Gastrocnemius medialis (tissue), 4 donors: ENCODE measurements at regions not wholly inside any gene's neighbourhood (a gene's known extent, or its start where the extent isn't known, plus 50 kb on each side); places are given as distances from the start of the nearest gene placed in this dataset.

Experiments
- ATAC-seq, 2 donors: fragments of 150-250 bp; one replicate each; pipeline ENCODE4 v1.9.1; 2016
- DNase-seq, 2 donors: peaks; one replicate each; pipeline ENCODE4 v3.0.0-alpha.2; 2019
- H3K27ac ChIP-seq, 4 donors: fragments of 200-600 bp; sonication (generic); 1 replicate in 1 of 4; 2 replicates in 3 of 4; pipeline ENCODE4 v1.5.1; 2016 to 2018; ENCODE audit warnings: mild to moderate bottlenecking in 2 of 4, moderate library complexity in 1 of 4
- H3K27me3 ChIP-seq, 3 donors: fragments of 200-600 bp; sonication (generic) in 2 of 3; 1 replicate in 1 of 3; 2 replicates in 2 of 3; pipeline versions ENCODE4 v1.5.1 to v1.6.0; 2016 to 2019; ENCODE audit warnings: mild to moderate bottlenecking in 1 of 3, moderate library complexity in 1 of 3
- H3K36me3 ChIP-seq, 2 donors: fragments of 200-600 bp; sonication (generic) in 1 of 2; one replicate each; pipeline ENCODE4 v1.5.1; 2017 to 2018
- H3K4me1 ChIP-seq, 2 donors: fragments of 200-600 bp; sonication (generic) in 1 of 2; one replicate each; pipeline ENCODE4 v1.5.1; 2016 to 2017; ENCODE audit warnings: mild to moderate bottlenecking in 2 of 2
- H3K4me3 ChIP-seq, 4 donors: fragments of 200-600 bp; sonication (generic) in 3 of 4; 1 replicate in 1 of 4; 2 replicates in 3 of 4; pipeline ENCODE4 v1.5.1; 2016 to 2019; ENCODE audit warnings: mild to moderate bottlenecking in 2 of 4
- H3K9me3 ChIP-seq, 3 donors: fragments of 200-600 bp; sonication (generic) in 2 of 3; 1 replicate in 1 of 3; 2 replicates in 2 of 3; pipeline ENCODE4 v1.5.1; 2016 to 2019
- POLR2A ChIP-seq, 2 donors: fragments of 450-650 bp; IDR thresholded peaks; one replicate each; pipeline ENCODE4 v1.6.1; 2017; ENCODE audit warnings: antibody characterized with exemption in 2 of 2, mild to moderate bottlenecking in 2 of 2, moderate library complexity in 2 of 2
- in situ Hi-C, 4 donors: fragments of 200-750 bp; cut with MboI; loops; one replicate each; pipeline versions ENCODE4 v1.15.0 to v1.8.0; 2017; ENCODE audit warnings: low sequenced_read_pairs in 4 of 4
- intact Hi-C: fragments of 100-400 bp; cut with DNase I; formaldehyde crosslinking; loops from one replicate; pipeline ENCODE4 v1.15.1; 2023; ENCODE audit warnings: low total_unique reads
- TF ChIP-seq, protein P1 (sequence below), 5 experiments: fragments of 450-650 bp in 3 of 5; fragments of 200-600 bp in 2 of 5; sonication (generic) in 2 of 5; IDR thresholded peaks in 4 of 5; conservative IDR thresholded peaks in 1 of 5; 1 replicate in 4 of 5; 2 replicates in 1 of 5; pipeline ENCODE4 v1.5.1; 2016 to 2019; ENCODE audit warnings: antibody characterized with exemption in 5 of 5, mild to moderate bottlenecking in 3 of 5, moderate library complexity in 3 of 5

DNA sequence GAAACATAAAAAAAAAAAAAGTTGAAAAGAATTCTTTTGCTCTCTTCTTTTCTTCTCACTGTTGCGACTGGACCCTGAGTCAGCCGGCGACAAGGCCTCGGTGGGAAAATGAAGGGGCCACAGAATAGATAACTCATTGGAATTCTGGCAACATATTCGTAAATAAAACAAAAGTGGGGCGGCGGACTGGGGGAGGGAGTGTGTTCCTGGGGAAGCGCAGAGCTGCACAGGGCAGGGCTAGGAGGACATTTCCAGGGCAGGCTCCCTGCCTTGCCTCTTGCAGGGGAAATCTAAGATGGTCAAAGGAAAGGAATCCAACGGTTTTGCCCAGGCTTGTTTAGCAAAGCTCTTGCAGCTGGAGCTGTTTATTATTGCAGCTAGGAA is 1042.8 kb upstream of the NR2F2 start:
- Histone ChIP-seq H3K27me3 (no peaks in the 10 kb centered on the region), H3K36me3 (no peaks in the 10 kb centered on the region), H3K4me1 (peaks cover 0 to 11% of the 10 kb centered on the region in 2 donors), H3K9me3 (no peaks in the 10 kb centered on the region), H3K27ac (peak overlapping the region in 1 of 4 donors; percentile 16), H3K4me3 (no peak overlapping the region)
- DNase-seq (no peak), ATAC-seq (no peak)
- intact Hi-C loops: no loop called here
- no peak for TF ChIP-seq POLR2A (IDR thresholded peaks at IDR 0.05)
- TF ChIP-seq, protein P1, sequence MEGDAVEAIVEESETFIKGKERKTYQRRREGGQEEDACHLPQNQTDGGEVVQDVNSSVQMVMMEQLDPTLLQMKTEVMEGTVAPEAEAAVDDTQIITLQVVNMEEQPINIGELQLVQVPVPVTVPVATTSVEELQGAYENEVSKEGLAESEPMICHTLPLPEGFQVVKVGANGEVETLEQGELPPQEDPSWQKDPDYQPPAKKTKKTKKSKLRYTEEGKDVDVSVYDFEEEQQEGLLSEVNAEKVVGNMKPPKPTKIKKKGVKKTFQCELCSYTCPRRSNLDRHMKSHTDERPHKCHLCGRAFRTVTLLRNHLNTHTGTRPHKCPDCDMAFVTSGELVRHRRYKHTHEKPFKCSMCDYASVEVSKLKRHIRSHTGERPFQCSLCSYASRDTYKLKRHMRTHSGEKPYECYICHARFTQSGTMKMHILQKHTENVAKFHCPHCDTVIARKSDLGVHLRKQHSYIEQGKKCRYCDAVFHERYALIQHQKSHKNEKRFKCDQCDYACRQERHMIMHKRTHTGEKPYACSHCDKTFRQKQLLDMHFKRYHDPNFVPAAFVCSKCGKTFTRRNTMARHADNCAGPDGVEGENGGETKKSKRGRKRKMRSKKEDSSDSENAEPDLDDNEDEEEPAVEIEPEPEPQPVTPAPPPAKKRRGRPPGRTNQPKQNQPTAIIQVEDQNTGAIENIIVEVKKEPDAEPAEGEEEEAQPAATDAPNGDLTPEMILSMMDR (IDR thresholded peaks at IDR 0.05 in 4 of 5, conservative IDR thresholded peaks at IDR 0.05 in 1 of 5): no peak
- in situ Hi-C loops: no loop called here

DNA sequence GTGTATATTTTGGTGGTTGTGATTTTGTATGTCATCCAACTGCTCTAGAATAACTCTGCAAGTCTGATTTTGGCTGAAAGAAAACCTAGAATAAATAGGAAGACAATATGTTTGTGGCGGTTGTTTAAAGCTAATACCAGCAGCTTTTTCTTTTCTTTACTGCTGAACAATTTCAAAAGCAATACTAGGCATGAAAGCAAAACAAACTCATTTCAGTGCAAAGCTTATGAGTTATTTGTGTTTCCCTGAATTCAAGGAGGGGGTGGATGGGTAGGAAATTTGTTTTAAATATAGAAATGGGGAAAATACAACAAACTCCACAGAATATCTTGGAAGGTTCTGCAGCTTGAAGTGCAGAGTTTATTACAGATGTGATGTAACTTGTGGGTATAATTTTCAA is 1041.9 kb upstream of the NR2F2 start:
- no peak overlapping the region for H3K4me3 ChIP-seq
- peak overlapping the region in 2 of 4 donors; percentile 16 to 36 for H3K27ac ChIP-seq
- H3K4me1 ChIP-seq: peaks cover 0 to 11% of the 10 kb centered on the region in 2 donors
- TF ChIP-seq, protein P1 (IDR thresholded peaks at IDR 0.05 in 4 of 5, conservative IDR thresholded peaks at IDR 0.05 in 1 of 5): no peak
- no peak for TF ChIP-seq POLR2A (IDR thresholded peaks at IDR 0.05)
- in situ Hi-C loops: no loop called here
- DNase-seq (no peak), ATAC-seq (no peak)
- H3K36me3 ChIP-seq: no peaks in the 10 kb centered on the region
- H3K9me3 ChIP-seq: no peaks in the 10 kb centered on the region
- intact Hi-C loops: no loop called here
- no peaks in the 10 kb centered on the region for H3K27me3 ChIP-seq

- H3K4me3 ChIP-seq: no peak overlapping the region
- intact Hi-C loops: no loop called here
- DNase-seq: no peak
- H3K27ac ChIP-seq: peak overlapping the region in 1 of 4 donors; percentile 16
- peaks cover 0 to 2% of the 10 kb centered on the region in 2 donors for H3K4me1 ChIP-seq
- peaks cover 0 to 4% (median 0%) of the 10 kb centered on the region in 3 donors for H3K27me3 ChIP-seq
- no peaks in the 10 kb centered on the region for H3K36me3 ChIP-seq
- H3K9me3 ChIP-seq: no peaks in the 10 kb centered on the region
- TF ChIP-seq POLR2A (IDR thresholded peaks at IDR 0.05): no peak
- TF ChIP-seq, protein P1 (IDR thresholded peaks at IDR 0.05 in 4 of 5, conservative IDR thresholded peaks at IDR 0.05 in 1 of 5): no peak
- in situ Hi-C loops: no loop called here
- ATAC-seq: no peak
These were observed 1040.1 kb upstream of the NR2F2 start for GRCh38 chr15:95290176-95290974.

DNA sequence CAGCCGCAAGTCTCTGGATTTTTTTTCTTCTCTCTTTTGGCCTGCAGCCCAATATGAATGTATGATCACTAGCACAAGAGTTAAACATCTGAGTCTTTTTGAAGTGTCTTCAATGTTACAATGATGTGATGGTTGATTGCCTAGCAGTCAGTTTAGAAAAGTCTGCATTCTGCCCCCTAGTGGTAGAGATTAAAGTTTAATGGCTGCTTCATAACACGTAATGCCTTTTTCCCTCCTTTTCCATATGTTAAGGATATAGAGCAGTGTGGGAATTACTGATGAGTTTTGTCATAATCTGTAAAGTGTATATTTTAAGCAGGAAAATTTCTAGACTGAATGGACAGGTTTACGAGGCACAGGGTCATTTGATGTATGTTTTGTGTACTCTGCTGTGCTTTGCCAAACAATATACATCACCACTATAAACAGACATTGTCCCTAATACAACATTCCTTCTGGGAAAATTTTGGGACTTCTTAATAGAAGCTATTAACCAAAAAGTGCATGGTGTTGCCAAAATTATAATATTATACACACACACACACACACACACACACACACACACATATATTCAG is 1038.5 kb upstream of the NR2F2 start:
- DNase-seq (no peak), ATAC-seq (no peak)
- H3K9me3 ChIP-seq: no peaks in the 10 kb centered on the region
- H3K27me3 ChIP-seq: peaks cover 0 to 11% (median 0%) of the 10 kb centered on the region in 3 donors
- H3K36me3 ChIP-seq: no peaks in the 10 kb centered on the region
- no peak overlapping the region for H3K4me3 ChIP-seq
- H3K27ac ChIP-seq: no peak overlapping the region
- in situ Hi-C loops: no loop called here
- intact Hi-C loops: no loop called here
- TF ChIP-seq, protein P1 (IDR thresholded peaks at IDR 0.05 in 4 of 5, conservative IDR thresholded peaks at IDR 0.05 in 1 of 5): peak; percentile 22 to 56 (median 36)
- TF ChIP-seq POLR2A (IDR thresholded peaks at IDR 0.05): no peak
- H3K4me1 ChIP-seq: peaks cover 0 to 1% of the 10 kb centered on the region in 2 donors
